Upper lobe of left lung (tissue), 4 donors: ENCODE measurements at regions not wholly inside any gene's neighbourhood (a gene's known extent, or its start where the extent isn't known, plus 50 kb on each side); places are given as distances from the start of the nearest gene placed in this dataset.

ENCODE experiments used
- POLR2AphosphoS5 ChIP-seq, 2 donors: sonication (generic); formaldehyde crosslinking; IDR thresholded peaks; one replicate each; pipeline ENCODE4 v1.5.1; 2017; ENCODE audit warnings: antibody characterized with exemption in 2 of 2
- TF ChIP-seq, protein P1 (sequence below), 6 experiments: fragments of 450-650 bp in 4 of 6; fragments of 200-600 bp in 2 of 6; sonication (generic) in 2 of 6; IDR thresholded peaks; one replicate each; pipeline ENCODE4 v1.5.1; 2016 to 2019; ENCODE audit warnings: antibody characterized with exemption in 6 of 6

DNA sequence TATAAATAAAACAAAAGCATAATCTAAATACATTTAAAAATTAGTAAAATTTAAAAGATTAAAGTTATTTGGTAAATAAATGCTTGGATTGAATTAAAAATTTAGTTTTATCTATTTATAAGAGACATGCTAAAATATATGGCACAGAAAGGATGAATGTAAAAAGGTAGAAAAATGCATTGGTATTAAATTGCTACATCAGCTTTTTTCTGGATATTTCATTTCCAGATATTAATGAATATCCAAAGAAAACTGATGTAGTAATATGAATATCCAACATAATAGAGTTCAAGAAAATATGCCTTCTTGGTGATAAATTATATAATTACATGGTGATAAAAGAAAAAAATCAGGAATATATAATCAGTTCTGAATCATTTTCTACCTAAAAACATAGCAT is 1743.9 kb downstream of the RPA4 start:
- TF ChIP-seq, protein P1, sequence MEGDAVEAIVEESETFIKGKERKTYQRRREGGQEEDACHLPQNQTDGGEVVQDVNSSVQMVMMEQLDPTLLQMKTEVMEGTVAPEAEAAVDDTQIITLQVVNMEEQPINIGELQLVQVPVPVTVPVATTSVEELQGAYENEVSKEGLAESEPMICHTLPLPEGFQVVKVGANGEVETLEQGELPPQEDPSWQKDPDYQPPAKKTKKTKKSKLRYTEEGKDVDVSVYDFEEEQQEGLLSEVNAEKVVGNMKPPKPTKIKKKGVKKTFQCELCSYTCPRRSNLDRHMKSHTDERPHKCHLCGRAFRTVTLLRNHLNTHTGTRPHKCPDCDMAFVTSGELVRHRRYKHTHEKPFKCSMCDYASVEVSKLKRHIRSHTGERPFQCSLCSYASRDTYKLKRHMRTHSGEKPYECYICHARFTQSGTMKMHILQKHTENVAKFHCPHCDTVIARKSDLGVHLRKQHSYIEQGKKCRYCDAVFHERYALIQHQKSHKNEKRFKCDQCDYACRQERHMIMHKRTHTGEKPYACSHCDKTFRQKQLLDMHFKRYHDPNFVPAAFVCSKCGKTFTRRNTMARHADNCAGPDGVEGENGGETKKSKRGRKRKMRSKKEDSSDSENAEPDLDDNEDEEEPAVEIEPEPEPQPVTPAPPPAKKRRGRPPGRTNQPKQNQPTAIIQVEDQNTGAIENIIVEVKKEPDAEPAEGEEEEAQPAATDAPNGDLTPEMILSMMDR (IDR thresholded peaks at IDR 0.05) = no peak
- no peak for TF ChIP-seq POLR2AphosphoS5 (IDR thresholded peaks at IDR 0.05)
